MV-4-11 (cell line): ENCODE measurements at regions not wholly inside any gene's neighbourhood (a gene's known extent, or its start where the extent isn't known, plus 50 kb on each side); places are given as distances from the start of the nearest gene placed in this dataset.

Experiments
- DNase-seq: peaks from one replicate; lab custom pipeline; 2025; lab: John Stamatoyannopoulos, UW

DNA sequence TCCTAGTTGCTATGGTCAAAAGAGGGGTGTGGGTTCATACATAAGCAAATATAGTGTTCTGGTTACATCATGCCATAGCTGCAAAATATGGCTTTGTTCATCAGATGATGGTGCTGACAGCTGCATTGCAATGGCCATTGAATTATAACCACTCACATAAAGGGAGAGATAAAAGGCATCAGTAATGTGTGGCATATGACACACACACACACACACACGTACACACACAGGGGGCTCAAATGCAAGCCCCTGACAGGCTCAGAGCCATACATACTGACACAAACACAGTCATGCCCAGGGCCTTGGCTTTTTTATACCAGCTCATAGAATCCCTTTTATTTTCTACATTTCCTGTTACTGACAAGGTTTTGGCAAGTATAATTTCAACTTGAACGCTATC lies 698.9 kb downstream of the BCL11B start:
- no peak for DNase-seq

- no peak for DNase-seq
Measured at GRCh38 chr14:98576463-98576862, 695.5 kb downstream of the BCL11B start.

GRCh38 chr14:98578204-98578603 lies 693.8 kb downstream of the BCL11B start:
- DNase-seq, result peak; percentile 29

GRCh38 chr14:98579140-98579539 lies 692.9 kb downstream of the BCL11B start:
- no peak for DNase-seq

- peak; percentile 6 for DNase-seq
Measured at GRCh38 chr14:98580131-98580678, 691.8 kb downstream of the BCL11B start.

DNA sequence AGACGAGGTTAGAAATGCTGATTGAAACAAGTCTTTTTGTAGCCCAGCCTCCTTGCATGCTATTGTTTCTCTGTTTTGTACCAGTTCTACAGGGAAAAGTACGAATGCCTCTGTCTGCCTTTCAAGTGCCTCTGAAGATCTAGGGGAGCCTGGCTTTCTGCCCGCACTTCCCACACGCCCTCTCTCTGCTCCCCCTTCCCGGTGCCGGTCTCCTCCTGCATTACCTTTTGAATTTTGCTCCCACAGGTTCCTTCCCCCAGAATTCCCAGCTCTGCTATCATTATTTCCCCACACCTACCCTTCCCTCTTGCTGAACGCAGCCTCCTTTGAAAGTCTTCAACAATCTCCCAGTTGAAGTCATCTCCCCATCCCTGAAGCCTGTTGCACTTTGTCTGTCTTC lies 689.7 kb downstream of the BCL11B start:
- no peak for DNase-seq

- no peak for DNase-seq
Measured at GRCh38 chr14:98591161-98591560, 680.8 kb downstream of the BCL11B start.

DNA sequence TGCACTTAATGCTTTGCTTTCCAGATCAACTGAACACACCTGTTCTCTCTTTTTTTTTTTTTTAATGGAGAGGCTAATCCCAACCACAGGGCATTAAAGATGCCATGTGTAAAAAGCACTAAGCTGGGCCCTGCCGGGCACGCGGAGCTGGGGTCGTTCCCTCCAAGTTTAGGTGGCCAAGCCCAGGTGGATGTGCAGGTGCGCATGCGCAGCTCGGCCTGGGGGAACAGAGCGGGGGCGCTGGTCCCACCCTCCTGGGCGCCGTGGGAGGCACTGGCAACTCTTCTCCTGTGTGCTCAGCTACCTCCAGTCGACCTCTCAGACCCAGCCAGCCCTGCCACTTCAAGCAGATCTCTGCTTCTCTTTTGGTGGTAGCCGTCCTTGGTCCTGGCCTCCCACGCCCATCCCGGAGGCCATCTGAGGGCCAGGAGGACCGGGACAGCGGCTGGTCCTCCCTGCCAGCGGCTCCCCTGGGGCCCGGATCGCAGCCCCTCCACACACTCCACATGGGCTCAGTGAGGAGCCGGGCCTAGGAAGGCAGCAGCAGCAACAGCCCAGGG lies 679.3 kb downstream of the BCL11B start:
- no peak for DNase-seq

- DNase-seq, result no peak
Measured at GRCh38 chr14:98593361-98593761, 678.6 kb downstream of the BCL11B start.

- DNase-seq, result no peak
Measured at GRCh38 chr14:98594156-98594555, 677.8 kb downstream of the BCL11B start.

- no peak for DNase-seq
Measured at GRCh38 chr14:98598576-98598975, 673.4 kb downstream of the BCL11B start.

DNA sequence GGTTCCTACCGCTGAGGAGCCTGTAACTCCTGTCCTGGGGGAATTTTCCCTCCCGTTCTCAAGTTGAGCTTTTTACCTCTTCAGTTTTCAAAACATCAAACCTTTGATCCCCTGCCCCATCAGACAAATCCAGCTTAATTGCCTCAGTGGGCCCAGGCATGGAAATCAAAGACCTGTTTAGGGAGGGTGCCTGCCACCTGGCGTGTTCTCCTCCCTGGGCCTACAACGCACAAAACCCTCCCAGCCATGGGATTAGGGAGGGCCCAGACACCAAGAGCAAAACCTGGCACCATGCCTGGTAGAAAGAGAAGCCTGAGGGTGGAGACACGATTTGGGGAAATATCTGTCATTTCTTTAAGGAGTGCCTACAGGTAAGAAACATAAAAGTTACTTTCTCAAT lies 672.9 kb downstream of the BCL11B start:
- no peak for DNase-seq

DNA sequence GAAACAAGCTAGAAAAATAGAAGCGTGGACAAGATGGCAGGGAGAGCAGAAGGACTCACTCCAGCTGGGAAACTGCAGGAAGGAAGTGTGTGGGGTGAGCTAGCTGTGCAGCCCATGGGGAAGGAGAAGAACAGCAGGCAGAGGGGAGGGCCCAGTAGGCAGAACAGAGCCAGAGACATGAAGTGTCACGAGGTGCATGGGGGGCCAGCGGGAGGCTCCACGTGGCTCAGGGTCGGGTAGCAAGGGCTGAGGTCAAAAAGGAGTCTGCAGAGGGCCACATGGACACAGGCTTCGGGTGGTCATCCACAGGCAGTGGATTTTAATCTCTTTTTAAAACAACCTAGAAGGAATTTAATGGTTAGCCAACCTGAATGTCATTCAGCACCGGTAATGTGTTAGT lies 669.0 kb downstream of the BCL11B start:
- no peak for DNase-seq

DNA sequence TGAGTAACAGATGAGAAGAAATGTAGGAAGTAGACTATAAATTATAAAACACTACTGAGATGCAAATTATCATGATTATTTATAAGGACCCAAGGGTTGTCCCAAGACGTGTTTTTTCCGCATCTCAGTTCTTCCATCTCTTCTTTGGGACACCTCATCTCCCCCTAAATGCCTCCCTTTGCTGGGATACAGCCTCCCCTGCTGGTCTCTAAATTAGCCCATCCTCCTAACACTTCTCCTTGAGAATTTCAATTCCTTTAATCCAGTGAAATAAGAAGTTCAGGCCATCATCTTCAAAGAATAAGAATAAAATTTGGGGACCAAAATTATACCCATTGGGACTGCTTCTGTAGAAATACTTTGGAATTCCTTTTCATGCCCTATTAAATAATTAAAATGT lies 667.0 kb downstream of the BCL11B start:
- no peak for DNase-seq

- no peak for DNase-seq
Measured at GRCh38 chr14:98606041-98606640, 665.9 kb downstream of the BCL11B start.

- DNase-seq, result no peak
Measured at GRCh38 chr14:98606816-98607215, 665.2 kb downstream of the BCL11B start.

DNA sequence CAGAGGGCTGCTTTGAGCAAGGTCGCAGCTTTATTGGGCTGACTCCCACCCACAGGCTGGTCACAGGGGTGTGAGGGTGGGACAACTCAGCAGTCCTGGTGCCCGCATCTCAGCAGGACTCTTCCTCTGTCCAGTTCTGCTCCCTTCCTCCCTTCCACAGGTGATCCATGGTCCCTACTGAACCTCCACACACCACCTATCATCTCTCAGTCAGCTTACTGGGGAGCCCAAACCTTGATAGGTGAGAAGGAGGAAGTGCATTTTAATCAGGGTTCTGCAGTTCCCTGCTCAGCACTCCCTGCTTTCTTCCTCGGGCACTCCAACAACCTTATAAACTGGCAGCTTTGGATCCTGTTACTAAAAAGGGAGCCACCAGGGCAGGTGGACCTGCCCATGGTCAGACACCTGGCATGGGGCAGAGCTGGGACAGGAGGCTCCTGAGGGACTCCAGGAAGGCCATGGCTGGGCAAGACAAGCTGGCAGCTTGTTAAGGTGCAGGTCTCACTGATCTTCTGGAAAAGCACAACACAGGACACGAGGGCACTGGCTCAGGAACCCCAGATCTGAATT lies 664.6 kb downstream of the BCL11B start:
- DNase-seq, result no peak

DNA sequence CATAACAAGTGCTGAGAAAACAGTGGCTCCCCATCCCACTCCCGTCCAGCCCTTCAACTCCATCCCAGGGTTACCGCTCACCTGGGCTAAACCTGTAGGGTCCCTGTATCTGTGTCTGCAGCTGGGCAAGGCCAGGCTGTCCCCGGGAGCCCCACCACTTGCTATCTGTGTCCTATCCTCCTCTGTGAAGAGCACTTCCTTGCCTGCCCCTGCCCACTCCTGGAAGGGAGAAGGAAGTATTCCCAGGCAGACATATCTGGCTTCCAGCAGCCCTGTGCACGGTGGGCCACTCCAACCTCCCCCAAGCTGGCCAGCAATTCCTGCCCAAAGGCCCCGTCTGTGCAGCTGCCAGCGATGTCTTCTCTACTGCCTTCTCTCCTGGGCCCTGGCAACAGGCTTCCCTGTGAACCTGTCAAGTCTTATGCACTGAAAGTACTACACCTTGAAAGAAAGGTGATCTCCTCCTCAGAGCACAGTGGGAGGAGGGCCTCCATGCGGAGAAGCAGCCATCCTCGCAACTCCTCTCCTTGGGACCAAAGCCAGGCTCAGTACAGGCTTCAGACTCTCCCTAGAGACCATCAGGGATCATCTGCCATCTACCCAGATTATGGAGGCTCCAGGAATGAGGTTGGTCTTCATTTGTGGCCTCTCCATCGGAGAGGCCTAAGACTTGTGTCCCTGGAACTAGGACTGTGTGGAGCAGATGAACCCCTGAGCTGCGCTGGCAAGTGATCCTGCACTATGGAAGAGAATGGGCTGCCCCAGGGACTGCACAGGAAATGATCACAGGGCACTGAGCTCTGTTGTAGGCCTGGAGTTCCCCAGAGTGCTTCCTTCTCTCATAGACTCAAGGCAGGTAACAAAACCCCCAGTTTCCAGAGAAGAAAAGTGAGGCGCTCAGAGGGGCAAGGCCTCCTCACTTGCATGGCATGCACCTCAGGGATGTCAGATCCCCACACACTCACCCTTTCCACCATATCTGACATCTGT lies 663.6 kb downstream of the BCL11B start:
- DNase-seq, result no peak

- DNase-seq, result no peak
Measured at GRCh38 chr14:98612434-98613200, 659.4 kb downstream of the BCL11B start.

DNA sequence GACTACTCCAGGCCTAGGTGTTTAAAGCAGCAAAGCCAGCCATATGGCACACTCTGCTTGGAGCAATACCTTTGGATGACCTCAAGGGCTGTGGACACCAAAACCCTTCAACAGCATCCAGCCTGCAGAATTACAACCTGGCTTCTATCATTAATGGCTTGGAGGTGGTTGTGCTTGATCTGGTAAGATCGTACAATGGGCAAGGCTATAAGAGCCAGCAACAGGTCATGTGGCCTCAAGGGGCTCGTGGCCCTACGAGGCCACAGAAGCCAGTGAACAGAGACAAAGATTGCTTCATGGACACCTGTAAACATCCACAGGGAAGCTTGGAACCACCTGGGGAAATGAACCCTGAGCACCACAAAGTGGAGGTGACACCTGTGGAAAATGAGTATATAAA lies 657.3 kb downstream of the BCL11B start:
- no peak for DNase-seq

DNA sequence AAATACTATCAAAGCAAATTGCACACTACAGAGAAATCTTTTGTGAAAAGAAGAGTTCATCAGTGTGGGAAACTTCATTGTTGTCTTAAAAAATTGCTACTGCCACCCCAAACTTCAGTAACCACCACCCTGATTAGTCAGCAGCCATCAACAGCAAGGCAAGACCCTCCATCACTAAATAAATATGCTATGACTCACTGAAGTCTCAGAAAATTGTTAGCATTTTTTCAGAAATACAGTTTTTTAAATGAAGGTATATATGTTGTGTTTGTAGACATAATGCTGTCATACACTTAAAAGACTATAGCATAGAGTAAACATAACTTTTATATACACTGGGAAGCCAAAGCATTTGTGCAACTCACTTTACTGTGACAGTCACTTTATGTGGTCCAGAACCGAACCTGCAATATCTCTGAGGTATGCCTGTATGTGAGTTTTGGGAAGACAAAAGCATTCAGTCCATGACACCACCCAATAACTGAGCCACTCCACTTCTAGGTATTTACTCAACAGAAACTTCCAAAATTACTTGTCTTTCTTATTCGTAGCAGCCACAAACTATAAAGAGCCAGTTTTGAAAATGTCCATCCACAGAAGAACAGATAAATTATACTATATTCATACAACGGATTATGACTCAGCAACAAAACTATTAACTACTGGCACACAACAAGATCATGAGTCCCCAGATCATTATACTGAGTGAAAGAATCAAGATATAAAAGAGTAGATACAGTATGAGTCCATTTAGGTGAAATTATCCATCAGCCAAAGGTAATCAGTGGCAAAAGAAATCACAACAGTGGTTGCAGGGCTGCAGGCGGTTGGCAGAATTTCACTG lies 649.6 kb downstream of the BCL11B start:
- no peak for DNase-seq
